HG03108 (cell line): ENCODE measurements at regions not wholly inside any gene's neighbourhood (a gene's known extent, or its start where the extent isn't known, plus 50 kb on each side); places are given as distances from the start of the nearest gene placed in this dataset.

ENCODE experiments used
- ATAC-seq: cut with Tn5 transposase; IDR thresholded peaks from one replicate; pipeline ENCODE4 v1.9.1; 2021; ENCODE audit warnings: moderate library complexity; ENCODE audit not compliant: unreplicated experiment

DNA sequence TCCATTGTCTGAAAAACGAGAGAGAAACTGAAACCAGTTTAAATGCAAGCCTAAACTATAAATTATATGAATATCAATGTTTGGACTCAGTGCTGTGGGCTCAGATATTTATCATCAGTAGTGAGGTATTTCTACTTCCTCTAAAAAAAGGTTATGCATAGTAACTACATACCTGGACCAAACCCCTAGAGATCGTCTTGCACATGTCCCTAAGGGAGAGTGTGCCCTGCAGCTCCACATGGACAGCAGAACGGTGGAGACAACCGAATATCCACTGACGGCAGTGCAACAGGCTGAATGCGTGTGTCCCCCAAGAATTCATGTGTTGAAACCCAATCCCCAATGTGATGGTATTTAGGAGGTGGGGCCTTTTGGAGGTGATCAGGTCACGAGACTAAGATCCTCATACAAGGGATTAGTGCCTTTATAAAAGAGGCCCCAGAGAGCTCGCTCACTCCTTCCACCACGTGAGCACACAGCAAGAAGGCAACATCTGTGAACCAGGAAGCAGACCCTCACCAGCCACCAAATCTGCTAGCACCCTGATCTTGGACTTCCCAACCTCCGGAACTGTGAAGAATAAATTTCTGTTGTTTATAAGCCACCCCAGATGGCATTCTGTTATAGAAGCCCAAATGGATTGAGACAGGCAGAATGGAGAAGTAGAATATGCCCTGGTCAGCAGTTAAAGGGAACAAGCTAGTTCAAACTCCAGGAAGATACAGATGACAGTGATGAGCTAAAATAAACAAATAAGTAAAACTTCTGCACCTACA is 208.4 kb downstream of the ANAPC1 start:
- ATAC-seq: no peak

DNA sequence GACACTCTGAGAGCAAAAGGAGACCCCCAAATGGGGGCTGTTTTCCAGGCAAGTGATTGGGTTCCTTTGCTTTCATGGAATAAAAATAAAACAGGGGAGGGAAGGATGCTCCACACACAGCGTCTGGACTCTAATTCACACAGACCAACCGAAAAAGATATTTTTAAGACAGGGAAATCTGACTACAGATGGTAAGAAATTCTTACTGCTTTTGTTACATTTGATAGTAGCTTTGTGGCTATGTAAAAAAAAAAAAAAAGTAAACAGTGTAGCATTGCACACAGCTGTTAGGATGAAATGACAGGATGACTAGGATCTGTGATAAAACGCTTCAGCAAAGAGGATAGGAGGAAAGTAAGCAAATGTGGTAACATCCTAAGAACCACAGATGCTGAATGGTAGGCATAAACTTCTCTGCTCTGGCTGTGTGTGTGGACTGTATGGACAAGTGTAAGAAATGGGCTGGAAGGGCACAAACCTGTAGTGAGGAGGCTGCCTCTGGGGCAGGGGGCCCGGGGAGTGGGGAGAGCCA is 207.6 kb downstream of the ANAPC1 start:
- ATAC-seq: no peak

DNA sequence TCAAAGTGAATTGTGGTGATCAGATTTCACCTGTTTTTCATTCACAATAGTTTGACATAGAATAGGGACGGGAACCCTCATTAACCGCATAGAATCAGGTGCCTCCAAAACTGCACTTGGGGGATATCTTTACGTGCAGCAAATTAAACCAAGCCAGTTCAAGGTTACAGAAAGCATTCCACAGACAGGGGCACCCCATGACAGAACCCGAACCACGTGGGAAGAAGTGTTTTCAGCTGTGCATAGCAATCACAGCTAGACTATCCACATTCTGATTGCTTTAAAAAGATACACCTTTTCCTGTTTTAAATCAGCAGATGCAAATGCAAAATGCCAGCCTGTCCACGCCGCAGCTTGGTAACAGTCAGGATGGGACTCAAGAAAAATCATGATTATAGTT is 205.8 kb downstream of the ANAPC1 start:
- ATAC-seq: no peak

DNA sequence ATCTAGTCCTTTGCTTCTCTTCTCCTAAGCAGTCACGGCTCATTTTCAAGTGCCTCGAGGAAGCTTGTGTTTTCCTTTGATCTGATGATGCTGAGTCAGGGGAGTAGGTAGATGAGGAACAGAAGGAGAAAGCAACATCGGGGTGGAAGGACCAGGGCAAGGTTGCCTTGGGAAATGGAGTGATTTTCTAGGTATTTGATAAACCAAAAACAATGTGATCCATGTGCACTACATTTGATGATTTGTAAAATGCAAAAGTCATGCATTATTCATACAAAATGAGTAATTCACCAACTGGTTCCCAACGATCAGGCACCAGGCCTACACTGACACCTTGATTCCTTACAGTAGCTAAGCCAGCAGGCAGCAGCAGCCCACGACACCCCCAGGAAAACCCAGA is 205.3 kb downstream of the ANAPC1 start:
- no peak for ATAC-seq

DNA sequence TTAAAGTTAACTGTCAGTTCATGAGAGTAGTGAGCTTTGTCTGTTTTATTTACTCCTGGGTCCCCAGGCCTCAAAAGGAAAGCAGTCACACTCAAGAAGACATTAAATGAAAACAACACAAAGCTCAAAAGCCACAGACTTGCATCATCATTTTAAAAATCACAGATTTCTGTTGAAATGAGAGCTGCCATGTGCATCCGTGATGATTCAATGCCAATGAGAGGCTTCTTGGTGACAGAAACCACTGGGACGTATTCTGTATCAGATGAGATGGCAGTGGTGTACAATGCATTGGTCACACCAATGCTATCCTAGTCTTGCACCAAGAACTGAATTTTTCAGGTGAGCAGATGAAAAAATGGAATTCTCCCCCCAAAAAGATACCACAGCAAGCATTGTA is 204.8 kb downstream of the ANAPC1 start:
- ATAC-seq: no peak

DNA sequence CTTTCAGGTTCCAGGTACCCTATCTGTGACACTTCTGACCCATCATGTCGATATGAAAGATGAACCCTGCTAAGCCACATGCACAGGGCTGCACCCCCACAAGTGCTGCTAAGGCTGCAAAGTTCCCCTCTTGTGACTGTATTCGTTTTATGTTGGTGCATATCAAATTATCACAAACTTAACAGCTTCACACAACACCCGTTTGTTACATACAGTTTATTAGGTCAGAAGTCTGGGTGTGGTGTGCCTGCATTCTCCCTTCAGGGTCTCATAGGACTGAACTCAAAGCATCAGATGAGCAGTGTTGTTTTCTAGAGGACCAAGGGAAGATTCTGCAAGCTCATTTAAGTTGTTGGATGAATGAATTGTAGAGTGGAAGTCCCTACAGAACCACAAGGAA is 199.4 kb downstream of the ANAPC1 start:
- ATAC-seq: no peak

DNA sequence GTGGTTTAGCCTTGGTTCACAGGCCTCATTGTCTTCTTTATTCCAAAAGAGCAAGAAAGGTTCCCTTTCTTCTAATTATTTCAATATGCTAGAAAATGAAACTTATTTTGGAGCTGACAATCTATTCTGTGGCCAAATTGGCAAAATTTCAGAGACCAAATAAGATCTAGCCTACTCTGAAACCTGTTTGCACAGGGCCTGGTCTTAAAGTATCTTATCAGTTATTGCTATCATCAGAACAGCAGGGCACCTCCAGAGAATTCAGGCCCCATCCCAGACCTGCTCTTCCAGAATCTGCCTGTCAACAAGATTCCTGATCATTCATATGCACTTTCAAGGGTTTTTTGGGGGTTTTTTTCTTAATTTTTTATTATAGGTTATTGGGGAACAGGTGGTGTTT is 198.7 kb downstream of the ANAPC1 start:
- no peak for ATAC-seq

DNA sequence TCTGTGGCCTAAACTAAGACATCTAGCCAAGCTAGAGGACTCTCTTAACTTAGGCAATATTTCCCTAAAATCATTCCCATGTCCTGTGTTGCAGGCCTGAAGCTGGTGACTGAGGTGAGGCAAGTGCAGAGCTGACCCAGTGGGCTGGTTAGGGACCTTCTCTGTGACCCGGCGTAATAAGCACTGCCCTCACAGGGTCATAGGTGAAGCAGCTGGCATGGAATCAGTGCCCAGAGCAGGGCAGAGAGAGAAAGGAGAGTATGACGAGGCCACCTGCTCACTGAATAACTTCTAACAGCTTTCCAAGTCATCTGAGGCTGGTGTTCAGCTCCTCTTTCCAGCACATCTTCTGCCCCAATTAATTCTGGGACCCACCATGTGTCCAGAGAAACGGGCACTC is 197.0 kb downstream of the ANAPC1 start:
- ATAC-seq: no peak

DNA sequence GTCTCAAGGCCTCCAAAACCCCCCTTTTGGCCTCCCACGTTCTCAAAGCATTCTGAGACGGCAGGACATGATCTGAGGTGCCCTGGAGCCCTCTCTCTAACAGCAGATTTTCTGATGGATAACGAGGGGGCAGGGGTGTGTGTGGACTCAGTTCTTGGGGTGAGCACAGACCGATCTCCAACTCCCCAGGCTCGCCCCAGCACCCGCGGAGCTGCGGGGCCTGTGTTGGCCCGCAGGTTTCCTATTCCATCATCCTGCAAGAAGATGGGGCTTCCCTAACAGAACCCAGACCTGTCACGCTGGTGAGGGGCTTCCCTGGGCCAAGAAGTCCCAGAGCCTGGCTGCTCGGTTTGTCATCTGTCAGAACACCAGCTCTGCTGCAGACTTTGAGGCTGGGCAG is 196.1 kb downstream of the ANAPC1 start:
- ATAC-seq: no peak

DNA sequence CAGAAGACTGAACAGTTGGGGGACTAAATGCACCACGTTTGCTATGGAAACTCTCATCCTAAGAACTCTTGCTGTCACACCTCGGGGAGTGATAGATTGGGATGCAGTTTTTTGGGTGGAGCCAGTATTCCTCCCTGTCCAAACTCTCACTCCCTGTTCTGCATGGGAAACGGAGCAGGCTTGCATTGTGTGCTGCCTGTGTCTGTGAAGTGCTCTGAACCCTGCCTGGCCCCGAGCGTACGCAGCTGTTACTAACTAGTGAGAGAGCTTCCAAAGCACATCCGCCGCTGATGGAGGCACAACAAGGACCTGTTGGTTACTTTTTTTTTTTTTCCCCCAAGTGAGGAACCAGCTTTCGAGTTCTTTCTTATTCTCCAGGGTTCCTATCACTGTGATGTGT is 195.5 kb downstream of the ANAPC1 start:
- no peak for ATAC-seq

DNA sequence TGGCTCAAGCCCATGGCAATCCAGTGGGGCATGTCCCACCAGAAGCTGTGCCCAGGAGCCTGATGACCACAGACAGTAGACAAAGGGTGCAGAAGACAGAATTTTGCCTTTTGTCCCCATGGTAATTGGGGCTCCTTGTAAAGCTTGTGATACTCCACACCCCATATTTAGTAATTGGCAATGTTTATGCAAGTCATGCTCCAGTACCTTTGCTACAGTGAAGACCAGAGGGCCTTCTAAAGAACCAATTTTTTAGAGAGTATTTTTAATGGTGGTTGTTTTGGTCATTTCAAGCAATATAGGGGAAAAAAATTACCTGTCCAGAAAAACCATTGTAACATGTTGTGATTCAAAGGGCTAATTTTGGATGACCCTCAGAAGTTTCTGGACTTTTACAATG is 194.8 kb downstream of the ANAPC1 start:
- ATAC-seq: no peak

DNA sequence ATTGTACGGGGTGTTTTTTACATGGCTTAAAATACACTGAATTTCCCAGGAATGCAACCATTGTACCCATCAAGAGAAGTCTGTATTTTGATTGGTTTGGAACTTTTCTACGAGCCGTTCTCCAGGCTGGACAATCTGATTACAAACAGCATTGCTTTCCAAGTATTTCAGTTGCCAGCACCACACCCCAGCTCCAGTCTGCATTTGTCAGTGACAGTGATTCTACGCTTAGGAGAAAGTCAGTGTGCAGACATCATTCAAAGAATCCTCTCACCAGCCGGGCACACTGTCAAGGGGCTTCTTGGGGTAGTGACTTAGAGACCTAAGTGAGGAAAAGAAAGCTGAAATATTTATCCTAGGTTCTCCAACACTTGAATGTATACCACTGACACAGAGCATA is 194.1 kb downstream of the ANAPC1 start:
- no peak for ATAC-seq

DNA sequence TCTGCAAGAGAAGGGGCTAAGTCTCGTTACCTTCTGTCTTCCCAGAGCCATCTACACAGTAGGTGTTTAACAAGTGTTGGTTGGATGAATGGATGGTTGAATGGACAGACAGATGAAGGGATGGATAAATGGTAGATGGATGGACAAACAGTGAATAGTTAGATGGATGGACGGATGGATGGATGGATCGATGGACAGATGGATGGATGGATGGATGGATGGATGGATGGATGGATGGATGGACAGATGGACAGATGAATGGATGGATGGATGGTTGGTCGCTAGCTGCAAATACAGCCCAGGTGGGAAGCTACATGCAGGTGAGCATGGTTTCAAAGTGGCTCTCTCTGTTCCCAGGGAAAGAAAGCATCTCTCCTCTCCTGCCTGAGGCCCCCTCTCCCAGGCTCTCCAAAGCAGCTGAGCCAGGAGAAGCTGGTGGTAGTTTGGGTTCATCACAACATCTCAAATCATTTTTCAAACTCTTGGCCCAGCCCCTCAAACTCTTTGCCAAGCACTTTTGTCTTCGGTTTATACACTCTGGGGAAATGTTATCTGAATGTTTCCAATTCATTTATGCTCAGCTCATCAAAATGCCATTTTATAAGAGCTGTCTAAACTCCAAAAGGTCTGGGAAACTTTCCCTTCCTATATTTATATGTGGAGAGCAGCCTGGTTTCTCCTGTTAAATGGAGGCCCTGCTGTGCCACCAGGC is 192.7 kb downstream of the ANAPC1 start:
- ATAC-seq: no peak

DNA sequence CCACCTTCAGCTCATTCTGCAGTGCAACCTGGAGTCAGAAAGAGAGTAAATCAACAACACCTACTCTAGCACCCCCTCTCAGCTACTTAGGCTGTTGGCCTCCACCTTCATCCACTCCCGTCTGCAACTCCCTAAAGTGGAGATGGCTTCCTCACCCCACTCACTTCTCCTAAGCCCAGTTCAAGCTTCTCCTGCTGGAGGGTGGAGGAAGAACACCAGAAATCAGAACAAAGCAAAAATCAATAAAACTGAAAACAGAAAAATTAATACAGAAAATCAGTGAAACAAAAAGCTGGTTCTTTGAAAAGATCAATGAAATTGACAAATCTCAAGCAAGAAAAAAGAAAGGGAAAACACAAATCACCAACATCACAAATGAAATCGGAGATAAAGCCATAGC is 191.7 kb downstream of the ANAPC1 start:
- ATAC-seq: no peak

DNA sequence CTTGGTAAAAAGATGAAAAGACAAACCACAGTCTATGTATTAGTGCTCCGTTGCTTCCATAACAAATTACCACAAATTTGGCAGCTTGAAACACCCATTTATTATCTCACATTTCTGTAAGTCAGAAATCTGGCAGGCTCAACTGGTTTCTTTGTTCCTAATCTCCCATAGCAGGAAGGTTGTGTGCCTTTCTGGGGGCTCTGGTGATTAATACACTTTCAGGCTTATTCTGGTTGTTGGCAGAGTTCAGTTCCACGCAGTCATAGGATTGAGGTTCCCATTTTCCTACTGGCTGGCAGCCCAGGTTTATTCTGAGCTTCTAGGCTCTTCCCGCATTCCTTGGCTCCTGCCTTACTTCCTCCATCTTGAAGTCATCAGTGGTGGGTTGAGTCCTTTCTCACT is 189.3 kb downstream of the ANAPC1 start:
- no peak for ATAC-seq

DNA sequence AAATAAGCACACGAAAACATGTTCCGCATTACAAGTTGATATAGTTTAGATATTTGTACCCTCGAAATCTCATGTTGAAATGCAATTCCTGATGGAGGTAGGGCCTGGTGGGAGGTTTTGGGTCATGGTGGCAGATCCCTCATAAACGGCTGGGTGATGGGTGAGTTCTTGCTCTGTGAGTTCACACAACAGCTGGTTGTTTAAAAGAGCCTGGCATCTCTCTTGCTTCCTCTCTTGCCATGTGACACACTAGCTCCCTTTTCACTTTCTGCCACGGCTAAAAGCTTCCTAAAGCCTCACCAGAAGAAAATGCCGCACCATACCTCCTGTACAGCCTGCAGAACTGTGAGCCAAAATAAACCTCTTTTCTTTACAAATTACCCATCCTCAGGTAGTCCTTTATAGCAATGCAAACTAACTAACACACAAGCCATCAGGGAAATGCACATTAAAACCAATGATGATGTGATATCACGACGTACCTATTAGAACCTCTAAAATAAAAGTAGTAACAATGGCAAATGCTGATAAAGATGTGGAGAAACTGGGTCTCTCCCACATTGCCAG is 188.5 kb downstream of the ANAPC1 start:
- no peak for ATAC-seq

DNA sequence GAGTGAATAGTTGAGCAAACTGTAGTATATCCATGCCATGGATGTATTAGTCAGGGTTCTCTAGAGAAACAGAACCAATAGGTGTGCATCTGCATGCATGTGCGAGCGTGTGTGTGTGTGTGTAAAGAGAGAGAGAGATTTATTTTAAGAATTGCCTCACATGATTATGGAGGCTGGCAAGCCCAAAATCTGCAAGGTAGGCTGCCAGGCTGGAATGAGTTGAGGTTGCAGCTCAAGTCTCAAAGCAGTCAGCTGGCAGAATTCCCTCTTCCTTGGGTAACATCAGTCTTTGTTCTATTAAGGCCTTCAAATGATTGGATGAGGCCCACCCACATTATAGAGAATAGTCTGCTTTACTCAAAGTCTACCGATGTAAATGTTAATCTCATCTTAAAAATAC is 187.8 kb downstream of the ANAPC1 start:
- no peak for ATAC-seq

DNA sequence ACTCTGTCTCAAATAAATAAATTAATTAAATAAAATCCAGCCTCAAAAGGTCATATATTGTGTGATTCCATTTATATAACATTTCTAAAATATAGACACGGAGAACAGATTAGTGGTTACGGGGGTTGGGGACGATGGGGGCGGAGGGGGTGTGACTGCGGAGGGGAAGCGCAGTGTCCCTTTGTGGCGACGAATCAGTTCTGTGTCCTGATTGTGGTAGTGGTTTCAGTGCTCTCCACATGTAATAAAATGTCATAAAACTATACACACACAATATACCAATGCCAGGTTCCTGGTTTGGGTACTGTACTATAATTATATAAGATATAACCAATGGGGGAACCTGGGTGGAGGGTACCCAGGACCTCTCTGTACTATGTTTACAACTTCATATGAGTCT is 186.4 kb downstream of the ANAPC1 start:
- ATAC-seq: no peak

DNA sequence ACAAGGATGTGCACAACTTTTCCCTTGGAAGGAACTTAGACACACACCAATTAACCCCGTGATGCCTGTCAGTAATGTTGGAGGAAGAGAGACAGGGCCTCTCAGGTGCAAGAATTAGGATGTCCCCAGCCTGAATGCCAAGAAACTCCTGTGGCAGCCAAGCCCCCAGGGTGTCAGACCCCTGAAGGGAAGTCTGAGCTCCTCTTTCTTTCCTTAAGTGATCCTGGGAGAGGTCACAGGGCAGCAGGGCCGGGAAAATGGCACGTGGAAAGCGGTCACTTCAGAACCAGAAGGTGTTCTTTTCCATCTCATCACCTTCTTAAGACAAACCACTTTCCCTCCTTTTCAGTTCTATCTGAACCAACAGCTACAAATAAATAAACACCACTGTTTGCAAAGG is 185.9 kb downstream of the ANAPC1 start:
- ATAC-seq: no peak

DNA sequence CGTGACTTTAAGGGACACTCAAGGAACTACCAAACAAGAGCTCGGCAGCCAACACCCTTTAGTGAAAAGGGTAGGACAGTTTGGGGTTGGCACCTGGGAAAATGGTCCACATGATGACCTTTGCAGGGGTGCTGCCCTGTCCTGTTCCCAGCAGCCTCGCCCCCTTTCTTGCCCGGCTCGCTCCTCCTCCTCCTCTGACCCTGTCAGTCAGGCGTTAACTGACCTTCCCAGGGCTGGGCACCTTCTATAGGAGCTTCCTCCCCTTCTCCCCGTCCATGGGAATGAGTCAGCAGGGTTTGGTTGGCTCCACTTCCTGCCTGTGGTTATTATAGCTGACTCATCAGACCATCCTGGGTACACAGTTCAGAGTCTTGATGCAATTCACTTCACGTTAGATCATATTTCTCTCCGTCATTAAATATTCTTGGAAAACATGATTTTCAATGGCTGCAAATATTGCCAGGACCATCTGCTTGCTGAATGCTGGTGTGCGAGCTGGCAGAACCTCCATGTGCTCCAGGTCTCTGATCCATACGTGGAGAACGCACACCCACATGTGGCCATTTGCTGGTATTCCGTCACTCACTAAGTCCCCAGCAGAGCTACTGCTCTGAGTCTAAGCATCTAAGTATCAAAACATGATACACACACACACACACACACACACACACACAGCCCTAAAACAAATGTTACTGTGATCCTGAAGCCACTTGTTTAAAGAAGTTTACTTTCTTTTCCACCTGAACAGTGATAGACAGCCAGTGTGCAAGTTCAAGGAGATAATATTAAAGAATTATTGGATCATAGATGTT is 185.0 kb downstream of the ANAPC1 start:
- no peak for ATAC-seq

DNA sequence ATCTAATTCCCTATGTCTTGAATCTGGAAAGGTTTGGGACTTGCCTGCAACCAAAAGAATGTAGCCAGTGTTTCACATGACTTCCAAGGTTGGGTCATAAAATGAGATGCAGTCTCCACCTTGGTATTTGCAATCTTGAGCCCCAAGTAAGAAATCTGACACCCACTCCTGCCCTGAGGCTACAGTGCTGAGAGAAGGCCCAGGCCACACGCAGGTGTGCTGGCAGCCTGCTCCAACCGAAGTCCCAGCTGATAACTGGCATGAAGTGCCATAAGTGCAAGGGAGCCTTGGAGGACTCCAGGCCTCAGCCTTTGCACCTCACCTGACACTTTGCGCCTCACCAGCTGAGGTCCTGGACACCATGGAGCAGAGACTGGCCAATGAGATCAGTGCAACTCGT is 182.7 kb downstream of the ANAPC1 start:
- no peak for ATAC-seq
